HG03159 (cell line): ENCODE measurements at regions not wholly inside any gene's neighbourhood (a gene's known extent, or its start where the extent isn't known, plus 50 kb on each side); places are given as distances from the start of the nearest gene placed in this dataset.
"Not testable (repeated sequence)": the region's sequence is repeated elsewhere in the genome, so short reads cannot be mapped to it uniquely, and the experiment has no call there.

Experiments
- ATAC-seq: cut with Tn5 transposase; IDR thresholded peaks from one replicate; pipeline ENCODE4 v1.9.1; 2021; ENCODE audit warnings: mild to moderate bottlenecking, moderate library complexity; ENCODE audit not compliant: unreplicated experiment

DNA sequence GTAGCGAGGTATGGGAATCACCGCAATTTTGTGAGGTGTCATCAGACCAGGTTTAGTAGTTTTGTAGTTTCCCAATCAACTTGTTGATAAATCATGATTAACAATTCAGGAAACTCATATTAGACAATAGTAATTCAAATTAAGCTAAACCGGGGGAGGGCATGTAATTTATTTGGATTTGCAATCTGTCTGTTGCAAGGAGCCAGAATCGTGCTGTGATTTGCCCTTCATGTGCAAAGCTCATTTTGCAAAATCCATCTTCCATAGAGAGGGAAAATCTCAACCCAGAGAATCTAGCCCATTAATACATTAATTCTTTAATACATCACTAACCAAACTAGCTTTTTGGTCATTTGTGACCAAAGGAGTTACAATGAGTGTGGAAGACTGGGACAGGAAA is 164.7 kb upstream of the TRPM3 start:
- ATAC-seq: no peak

DNA sequence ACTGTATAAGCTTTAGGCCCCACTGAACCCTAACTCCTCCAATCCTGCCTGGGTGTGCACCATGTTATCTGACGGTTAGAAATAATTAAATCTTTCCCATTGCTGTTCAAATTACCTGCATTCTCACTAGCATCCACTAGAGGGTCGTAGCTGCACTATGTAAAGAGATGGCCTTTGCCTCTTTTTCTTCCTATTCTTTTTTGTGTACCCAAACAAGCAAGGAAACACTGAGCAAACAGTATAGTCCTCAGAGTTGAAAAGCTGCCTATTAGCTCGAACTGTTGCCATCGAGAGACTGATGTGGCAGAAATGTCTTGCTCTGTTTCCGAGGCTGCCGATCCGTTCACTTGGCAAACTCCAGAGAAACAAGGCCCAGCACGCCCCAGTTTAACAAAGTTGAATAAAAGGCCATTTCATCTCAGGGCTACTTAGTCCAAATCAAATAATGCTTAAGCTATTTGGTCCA is 163.8 kb upstream of the TRPM3 start:
- ATAC-seq: peak; percentile 88

DNA sequence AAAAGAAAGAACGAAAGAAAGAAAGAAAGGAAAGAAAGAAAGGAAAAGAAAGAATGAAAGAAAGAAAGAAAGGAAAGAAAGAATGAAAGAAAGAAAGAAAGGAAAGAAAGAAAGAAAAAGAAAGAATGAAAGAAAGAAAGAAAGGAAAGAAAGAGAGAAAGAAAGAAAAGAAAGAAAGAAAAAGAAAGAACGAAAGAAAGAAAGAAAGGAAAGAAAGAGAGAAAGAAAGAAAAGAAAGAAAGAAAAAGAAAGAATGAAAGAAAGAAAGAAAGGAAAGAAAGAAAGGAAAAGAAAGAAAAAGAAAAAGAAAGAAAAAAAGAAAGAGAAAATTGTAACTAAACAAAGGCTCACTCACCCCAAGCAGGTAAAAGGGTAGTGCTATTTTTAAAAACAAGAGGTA is 160.7 kb upstream of the TRPM3 start:
- not testable (repeated sequence) for ATAC-seq

DNA sequence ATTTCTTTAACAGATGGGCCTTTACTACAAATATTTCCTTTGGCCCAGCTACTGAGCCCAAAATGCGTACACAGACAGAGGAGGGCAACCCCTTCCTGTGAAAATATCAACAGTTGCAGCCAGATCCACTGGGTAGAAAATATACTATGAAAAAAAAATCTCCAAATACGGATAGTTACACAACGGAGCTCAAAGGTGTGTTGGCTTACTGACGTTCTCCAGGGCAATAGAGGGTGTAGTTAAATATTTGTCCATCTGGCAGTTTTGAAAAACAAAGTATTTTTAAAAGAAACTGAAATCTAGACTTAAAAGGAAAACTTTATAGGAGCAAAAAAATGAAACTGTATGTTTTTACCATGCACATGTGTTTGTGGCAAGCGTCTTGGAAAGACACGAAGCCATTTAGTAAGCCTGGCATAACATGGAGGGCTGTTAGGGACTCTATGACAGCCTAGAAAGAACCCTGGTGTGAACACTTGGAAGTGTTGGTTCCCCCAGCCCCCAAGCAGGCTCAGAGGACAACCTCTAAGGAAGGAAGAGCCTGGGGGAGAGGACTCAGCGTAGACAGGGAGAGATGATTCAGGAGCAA is 157.8 kb upstream of the TRPM3 start:
- no peak for ATAC-seq

DNA sequence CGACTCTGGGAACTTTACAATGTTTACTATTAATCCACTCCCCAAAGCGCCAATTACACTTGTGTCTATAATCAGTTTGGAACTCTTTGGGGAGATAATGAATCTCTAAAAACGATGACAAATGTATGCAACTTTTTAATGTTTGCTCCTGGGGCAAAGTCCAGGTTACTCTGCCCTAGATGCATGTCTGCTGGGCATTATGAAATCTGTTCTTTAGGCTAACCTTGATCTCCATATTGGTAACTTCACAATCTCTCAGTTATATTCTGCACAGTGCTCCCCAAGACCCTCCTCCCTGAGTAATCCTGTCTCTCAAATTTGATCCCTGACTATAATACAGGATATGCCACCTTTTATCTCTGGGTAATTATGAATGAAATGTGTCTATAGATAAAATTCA is 152.2 kb upstream of the TRPM3 start:
- ATAC-seq: no peak

DNA sequence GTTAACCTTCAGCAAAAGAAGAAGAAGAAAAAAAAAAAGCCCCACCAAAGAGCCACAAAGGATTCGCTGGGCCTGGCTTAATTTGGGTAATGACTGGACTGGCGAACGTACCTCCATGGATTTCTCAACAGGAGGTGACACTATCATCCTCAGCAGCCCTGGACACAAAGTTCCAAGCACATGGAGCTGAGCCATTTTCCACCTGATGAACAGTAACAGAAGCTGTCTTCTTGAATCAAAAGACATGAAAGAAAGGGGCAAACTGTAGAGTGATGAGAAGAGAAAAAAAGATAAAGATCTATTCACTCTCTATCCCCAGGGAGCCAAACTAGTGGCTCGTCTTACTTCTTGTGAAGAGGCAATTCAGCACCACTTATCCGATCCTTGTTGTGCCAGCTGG is 150.2 kb upstream of the TRPM3 start:
- no peak for ATAC-seq

DNA sequence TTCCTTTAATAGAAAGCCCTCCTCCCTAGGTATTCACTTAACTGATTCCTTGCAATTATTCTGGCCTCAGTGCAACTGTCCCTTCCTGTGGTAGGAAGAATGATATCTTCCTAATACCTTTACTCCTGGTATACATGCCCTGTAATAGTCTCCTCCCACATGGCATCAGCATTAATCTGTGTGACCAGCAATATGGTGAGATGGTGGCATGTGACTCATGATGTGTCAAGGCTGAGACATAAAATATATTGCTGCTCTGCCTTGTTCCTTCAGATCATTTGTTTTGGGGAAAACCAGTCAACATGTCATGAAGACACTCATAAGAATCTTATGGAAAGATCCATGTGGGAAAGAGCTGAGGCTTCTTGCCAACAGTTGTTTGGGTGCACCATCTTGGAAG is 149.1 kb upstream of the TRPM3 start:
- ATAC-seq: no peak

DNA sequence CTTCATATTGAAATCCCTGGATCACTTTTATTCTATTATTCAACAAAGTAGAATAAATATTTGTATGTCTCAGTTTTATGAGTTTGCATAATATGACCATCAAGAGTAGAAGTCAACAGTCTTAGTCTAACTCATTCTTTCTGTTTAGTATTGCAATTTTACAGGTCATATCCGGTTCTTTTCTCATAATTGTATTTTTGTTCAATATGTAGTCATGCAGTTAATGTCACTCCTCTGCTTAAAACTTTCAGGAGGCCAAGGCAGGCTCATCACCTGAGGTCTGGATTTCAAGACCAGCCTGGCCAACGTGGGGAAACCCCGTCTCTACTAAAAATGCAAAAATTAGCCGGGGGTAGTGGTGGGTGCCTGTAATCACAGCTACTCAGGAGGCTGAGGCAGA is 148.4 kb upstream of the TRPM3 start:
- ATAC-seq: peak; percentile 58

DNA sequence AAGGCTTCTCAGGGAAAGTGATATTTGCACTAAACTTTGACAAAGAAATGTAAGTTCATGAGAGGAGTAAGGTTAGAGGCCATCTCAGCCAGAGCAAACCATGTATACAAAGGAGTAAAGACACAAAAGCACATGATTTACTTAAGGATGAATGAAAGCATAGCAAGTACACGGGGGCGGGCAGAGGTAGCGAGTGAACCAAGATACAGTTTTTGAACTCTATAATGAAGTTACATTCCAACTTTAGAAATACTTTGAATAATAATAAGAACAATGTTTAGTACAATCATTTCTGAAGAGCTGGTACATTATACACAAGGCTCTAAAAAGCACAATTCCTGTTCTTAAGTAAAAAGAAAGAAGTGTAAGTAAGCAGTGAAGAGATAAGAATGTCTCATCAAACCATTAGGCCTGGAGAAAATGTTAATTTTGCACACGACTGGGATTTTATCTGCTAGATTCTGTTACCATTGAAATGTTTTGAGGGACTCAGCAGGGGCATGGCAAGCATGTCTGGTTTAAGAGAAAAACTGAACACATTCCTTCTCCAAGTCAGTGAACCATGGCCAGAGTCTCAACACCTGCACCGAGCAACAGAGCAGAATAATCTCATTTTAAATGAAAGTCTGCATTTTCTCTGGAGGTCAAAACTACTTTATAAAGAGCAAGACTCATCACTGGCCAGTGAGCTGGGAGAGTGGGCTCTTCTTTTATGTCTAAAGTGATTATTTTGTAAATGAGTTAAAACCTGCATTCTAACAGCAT is 147.6 kb upstream of the TRPM3 start:
- no peak for ATAC-seq

DNA sequence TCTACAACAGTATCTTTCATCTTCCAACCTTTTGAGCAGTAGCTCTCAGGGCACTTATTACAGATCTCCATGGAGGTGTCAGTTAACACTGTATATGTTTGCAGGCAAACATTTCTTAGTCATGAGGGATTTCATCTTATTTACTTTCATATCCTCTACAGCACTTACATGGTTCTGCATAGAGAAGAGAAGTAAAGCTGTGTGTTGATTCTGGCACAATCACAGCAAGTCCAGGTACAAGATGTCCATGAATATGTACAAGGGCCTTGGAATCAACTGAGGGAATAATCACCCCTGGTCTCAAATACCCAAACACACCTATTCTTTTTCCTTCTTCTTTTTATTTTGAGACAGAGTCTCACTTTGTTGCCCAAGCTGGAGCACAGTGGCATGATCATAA is 142.0 kb upstream of the TRPM3 start:
- no peak for ATAC-seq

DNA sequence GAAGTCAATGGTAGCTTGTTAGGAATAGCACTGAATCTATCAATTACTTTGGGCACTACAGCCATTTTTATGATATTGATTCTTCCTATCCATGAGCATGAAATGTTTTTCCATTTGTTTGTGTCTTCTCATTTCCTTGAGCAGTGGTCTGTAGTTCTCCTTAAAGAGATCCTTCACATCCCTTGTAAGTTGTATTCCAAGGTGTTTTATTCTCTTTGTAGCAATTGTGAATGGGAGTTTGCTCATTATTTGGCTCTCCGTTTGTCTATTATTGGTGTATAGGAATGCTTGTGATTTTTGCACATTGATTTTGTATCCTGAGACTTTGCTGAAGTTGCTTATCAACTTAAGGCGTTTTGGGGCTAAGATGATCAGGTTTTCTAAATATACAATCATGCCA is 139.0 kb upstream of the TRPM3 start:
- ATAC-seq: not testable (repeated sequence)

DNA sequence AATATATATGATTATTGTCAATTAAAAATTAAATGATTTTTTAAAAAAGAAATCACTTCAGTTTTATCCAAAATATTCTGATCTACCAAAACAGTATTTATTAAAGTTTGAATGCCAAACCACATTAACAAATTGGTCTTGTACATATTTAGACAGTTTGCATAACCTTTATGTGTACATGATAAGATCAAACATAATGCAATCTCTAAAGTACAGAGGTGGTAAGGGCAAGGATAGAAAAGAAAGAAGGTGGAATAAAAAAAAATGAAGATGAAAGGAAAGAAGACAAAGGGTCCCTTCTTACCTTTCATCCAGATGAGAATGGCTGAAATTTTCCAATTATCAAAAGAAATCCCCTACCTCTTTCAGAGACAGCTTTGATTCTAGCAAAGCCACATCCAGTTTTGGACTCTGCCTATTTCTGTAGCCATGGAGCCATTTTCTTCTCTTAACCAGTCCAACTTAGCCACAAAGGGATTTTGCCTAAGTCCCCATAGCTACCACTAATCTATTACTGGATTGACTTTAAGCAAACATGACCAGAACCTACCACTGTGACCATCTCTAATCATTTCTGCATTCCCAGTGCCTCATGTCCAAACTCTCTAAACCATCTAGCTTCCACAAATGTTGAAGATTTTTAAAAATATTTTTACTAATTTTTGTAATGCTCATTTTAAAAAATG is 133.3 kb upstream of the TRPM3 start:
- no peak for ATAC-seq

DNA sequence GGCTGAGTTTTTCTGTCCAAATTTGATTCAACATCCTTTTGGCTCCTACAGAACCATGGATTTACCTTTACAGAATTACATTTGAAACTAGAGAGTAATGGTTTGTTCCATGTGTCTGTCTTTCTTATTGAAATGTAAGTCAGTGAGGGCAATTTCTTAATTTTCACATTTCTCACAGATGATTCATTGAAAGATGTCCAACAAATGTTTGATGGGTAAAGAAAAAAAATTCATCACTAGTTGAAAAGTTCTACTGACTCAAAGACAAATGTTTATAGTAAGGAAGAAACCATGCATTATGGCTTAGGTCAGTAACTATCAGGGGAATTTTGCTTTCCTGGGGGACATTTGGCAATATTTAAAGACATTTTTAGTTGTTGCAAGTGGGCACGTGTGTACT is 131.6 kb upstream of the TRPM3 start:
- ATAC-seq: no peak

DNA sequence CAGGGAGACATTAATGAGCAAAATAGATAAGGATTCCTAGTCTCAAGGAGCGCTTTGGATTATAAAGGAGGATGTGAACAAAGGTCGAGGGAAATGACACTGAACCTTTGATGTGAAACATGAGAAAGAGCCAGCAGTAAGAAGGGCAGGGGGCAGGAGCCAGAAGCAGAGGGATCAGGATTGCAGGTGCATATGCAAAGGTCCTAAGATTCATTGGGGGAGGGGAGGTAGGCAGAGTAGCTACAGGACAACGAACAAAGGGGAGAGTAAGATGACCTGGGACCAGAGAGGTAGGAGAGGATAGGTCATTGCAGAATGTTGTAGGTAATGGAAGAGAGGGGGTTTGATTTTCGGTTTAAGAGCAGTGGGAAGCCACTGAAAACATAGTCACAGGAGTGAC is 129.2 kb upstream of the TRPM3 start:
- no peak for ATAC-seq

DNA sequence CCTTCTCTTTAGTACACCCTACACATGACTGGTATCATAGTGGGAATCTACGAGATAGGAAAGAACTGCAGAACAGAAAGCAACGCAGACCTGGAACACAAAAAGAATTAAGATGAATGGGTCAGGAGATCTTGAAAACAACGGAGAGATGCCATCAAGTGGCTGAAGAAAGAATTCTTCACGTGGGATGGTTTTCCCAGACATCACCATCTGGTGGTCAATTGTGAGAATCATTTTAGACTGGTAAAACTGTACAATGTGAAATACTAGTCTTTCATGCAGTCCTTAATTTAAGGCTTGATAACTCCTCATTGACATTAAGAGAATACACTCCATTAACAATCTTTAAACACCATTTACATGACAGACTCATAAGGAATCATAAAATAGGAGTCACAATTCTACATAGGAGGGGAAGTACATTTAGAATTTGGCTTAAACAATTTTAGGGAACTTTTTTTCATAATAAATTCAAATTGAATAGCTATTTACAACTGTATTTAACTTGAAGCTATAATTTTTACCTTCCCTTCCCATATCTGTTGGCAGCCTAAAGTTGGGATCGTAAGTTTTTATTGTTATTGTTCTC is 128.4 kb upstream of the TRPM3 start:
- peak; percentile 94 for ATAC-seq

DNA sequence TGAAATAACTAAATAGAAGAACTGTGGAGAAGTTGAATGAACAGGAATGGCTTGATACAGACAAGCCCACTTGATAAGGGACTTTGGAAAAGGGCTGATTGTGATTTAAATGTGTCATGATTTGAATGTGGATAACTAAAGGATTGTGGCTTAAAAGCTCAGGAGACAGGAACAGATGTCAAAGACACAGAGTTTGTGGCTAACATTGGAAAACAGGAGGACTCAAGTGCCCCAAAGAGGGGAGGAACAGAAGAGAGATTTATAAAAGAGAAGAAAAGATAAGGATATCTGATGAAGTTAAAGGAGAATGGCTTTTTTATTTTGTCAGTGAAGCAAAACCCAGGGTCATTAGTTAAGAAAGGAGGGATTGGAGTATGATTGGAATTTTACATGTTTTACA is 124.2 kb upstream of the TRPM3 start:
- ATAC-seq: no peak

DNA sequence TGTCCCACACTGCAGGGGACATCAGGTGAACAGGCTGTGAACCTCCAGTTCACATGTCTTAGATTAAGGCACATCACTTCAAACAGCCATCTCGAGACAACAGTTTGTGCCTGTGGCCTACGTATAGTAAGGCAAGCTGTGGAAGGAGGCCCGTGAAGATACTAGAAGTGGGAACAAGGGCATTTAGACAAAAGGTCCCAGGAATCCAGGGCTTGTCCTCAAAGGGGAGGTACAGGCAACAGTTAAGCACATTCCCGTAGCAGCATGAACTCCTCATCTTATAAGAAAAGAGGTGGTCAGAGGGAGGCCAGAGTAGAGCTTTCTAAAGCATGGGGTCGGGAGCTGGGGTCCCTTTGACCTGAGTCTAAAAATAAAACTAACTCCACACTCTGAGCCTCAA is 122.5 kb upstream of the TRPM3 start:
- ATAC-seq: no peak

DNA sequence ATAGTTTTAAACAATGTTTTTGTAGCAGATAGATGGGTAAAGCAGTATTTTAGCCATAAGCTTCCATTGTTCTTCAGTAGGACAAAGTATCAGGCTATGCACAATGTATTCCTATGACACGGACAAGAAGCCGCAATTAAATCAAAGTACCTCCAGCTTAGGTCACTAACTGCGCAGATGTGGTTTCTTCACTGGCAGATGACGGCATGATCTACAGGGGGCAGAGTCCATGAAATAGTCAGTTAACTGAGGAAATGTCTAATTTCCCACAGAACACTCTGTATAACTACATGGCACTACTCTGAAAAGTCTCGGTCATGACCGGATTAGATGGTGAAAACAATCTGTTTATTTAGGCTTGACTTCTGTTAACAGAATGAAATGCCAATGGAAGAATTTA is 120.7 kb upstream of the TRPM3 start:
- ATAC-seq: no peak

DNA sequence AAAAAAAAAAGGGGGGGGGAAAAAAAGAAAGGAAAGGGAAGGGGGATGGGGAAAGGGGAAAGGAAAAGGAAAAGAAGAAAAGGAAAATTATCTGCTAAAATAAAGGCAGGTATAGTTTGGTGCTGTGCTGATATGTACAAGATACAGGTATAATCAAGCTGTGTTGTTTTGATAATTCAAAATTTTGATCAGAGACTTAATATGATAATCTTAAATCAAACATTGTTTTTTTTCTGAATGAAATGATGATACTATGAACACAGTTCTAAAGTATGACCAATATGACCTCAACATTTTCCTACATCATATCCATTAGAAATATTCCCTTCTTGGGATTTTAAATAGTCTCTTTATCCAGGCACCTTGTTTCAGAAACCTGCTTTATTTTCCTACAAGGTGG is 115.6 kb upstream of the TRPM3 start:
- no peak for ATAC-seq

DNA sequence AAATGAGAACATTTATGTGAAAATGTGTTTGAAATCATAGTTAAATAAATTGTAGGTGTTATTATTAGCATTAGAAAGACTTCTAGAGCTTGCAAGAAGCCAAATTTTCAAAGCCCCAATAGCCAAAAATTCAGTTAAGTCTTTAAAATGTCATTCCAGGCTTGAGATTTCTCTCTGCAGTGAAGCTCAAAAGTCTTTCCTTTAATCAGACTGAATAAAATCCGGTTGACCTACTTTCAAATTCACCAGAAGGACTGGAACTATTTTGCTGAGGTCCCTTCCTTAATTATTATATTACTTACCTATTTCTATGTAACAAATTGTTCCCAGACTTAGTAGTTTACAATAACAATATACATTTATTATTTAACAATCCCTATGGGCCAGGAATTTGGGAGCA is 112.2 kb upstream of the TRPM3 start:
- no peak for ATAC-seq

DNA sequence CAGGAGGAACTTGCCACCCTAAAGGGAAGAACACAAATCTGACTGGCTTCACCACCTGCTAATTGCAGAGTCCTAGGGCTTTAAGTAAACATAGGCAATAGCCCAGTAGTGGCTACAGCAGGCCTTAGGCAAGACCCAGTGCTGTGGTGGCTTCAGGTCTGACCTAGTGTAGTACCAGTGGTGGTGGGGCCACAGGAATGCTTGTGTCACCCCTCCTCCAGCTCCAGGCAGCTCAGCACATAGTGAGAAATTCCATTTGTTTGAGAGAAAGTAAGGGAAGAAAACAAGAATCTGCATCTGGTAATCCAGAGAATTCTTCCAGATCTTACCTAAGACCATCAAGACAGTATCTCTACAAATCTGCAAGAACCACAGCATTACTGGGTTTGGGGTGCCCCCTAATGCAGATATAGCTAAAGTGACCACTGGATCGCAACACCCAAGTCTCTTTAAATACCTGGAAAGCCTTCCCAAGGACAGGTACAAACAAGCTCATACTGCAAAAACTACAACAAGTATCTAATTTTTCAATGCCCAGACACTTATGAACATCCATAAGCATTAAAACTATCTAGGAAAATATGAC is 102.6 kb upstream of the TRPM3 start:
- no peak for ATAC-seq

DNA sequence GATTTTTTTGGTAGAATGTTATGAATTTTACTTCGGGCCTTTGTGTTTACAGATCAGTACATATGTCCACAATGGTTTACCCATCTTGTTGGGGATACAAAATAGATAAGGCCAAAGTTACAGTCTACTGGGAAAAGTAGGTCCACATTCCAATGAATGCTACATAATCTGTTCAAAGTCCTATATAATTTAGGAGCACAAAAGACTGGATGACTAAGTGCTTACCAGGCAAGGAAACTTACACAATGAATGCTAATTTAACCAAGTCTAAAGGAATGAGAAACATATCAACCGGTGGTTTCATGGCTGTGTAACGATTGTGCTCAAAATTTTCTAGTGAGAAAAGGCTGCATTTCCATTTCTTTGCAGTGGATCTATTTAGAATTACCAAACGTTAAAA is 97.4 kb upstream of the TRPM3 start:
- ATAC-seq: no peak
